Spleen (tissue), 11 donors: ENCODE measurements at regions not wholly inside any gene's neighbourhood (a gene's known extent, or its start where the extent isn't known, plus 50 kb on each side); places are given as distances from the start of the nearest gene placed in this dataset.

Source experiments
- DNase-seq: peaks from one replicate; pipeline ENCODE4 v3.0.0-alpha.2; 2020
- H3K27ac ChIP-seq, 8 donors: fragments of 200-600 bp; sonication (generic) in 7 of 8; 1 replicate in 4 of 8; 2 replicates in 4 of 8; pipeline versions ENCODE4 v1.5.0 to v1.8.0; 2016 to 2021; ENCODE audit warnings: inconsistent platforms in 4 of 8, mild to moderate bottlenecking in 4 of 8, moderate library complexity in 1 of 8
- H3K27me3 ChIP-seq, 7 donors: fragments of 200-600 bp; sonication (generic) in 6 of 7; replicated peaks in 1 of 7; 1 replicate in 4 of 7; 2 replicates in 3 of 7; pipeline versions ENCODE4 v1.5.0 to v1.8.0; 2016 to 2021; ENCODE audit warnings: inconsistent platforms in 3 of 7, mild to moderate bottlenecking in 1 of 7
- H3K36me3 ChIP-seq, 6 donors: fragments of 200-600 bp; sonication (generic) in 5 of 6; 1 replicate in 4 of 6; 2 replicates in 2 of 6; pipeline versions ENCODE4 v1.5.0 to v1.8.0; 2016 to 2021; ENCODE audit warnings: inconsistent platforms in 2 of 6
- H3K4me1 ChIP-seq, 6 donors: fragments of 200-600 bp; sonication (generic) in 5 of 6; 1 replicate in 3 of 6; 2 replicates in 3 of 6; pipeline versions ENCODE4 v1.5.0 to v1.8.0; 2016 to 2021; ENCODE audit warnings: inconsistent platforms in 3 of 6
- H3K4me3 ChIP-seq, 8 donors: fragments of 200-600 bp; sonication (generic) in 7 of 8; 1 replicate in 4 of 8; 2 replicates in 4 of 8; pipeline versions ENCODE4 v1.5.0 to v1.8.0; 2016 to 2021; ENCODE audit warnings: inconsistent platforms in 4 of 8, mild to moderate bottlenecking in 4 of 8, moderate library complexity in 2 of 8
- H3K9me3 ChIP-seq, 8 donors: fragments of 200-600 bp; sonication (generic) in 7 of 8; 1 replicate in 4 of 8; 2 replicates in 4 of 8; pipeline versions ENCODE4 v1.5.0 to v1.8.0; 2016 to 2021; ENCODE audit warnings: inconsistent platforms in 4 of 8
- POLR2A ChIP-seq, 3 donors: fragments of 450-650 bp; IDR thresholded peaks; one replicate each; pipeline ENCODE4 v1.5.1; 2017; ENCODE audit warnings: antibody characterized with exemption in 3 of 3, mild to moderate bottlenecking in 1 of 3
- POLR2AphosphoS5 ChIP-seq, 3 donors: sonication (generic); formaldehyde crosslinking; IDR thresholded peaks; one replicate each; pipeline ENCODE4 v1.5.1; 2017; ENCODE audit warnings: antibody characterized with exemption in 3 of 3
- WGBS, 5 donors: extraction: QIAGEN DNeasy Blood & Tissue Kit in 3 of 5; methylation state at CpG; one replicate each; pipeline versions ENCODE4 v1.1.5 to v1.1.7; 2013 to 2018; 5-methylcytosine and 5-hydroxymethylcytosine counted together
- intact Hi-C: fragments of 100-400 bp; cut with DNase I; formaldehyde crosslinking; loops from one replicate; pipeline ENCODE4 v1.15.0; 2023; ENCODE audit warnings: low total_unique reads
- TF ChIP-seq, protein P1 (sequence below), 11 experiments: fragments of 200-600 bp in 7 of 11; fragments of 450-650 bp in 4 of 11; sonication (generic) in 4 of 11; IDR thresholded peaks in 8 of 11; conservative IDR thresholded peaks in 3 of 11; 1 replicate in 7 of 11; 2 replicates in 4 of 11; pipeline versions ENCODE4 v1.4.0 to v1.8.0; 2016 to 2021; ENCODE audit warnings: antibody characterized with exemption in 11 of 11, inconsistent platforms in 4 of 11, mild to moderate bottlenecking in 1 of 11
- donor health status: healthy with polysubstance abuse.
- donor health status: DM: no; HTN: no; CAD: no; lungs with moderate emphysema.
- donor health status: DM: no; HTN: no; CAD: no.
- donor health status: Bipolar disorder and iron deficiency.
- donor health status: healthy.
- donor health status: DM: no; HTN: no; CAD: no.
- donor health status: DM: yes; HTN: yes; CAD: no.

DNA sequence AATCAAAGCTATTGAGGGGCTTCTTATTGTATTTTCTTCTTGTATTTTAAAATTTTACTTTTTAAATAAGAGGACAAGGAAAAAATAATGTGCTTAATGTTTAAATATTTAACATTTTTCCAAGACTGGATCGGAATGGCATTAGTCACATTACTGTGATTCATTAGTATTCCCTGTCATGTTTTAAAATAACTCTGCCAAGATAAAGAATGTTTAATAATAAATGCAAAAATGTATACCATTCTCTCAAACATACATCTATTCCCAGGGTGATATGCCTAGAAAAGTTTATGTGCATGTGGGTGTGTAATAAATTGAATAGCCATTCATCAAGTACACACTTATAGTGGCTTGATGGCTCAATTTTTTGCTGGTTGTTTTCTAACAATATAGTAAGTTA is 936.1 kb downstream of the PLOD2 start:
- no peak for DNase-seq
- peaks cover 0 to 15% (median 9%) of the 10 kb centered on the region in 8 donors for H3K9me3 ChIP-seq
- WGBS, 5 donors = 81 to 92% (median 86%) methylated on average over 1 of the region's 1 CpG
- intact Hi-C loops = no loop called here
- H3K27me3 ChIP-seq = no peaks in the 10 kb centered on the region
- no peak overlapping the region for H3K4me3 ChIP-seq
- no peaks in the 10 kb centered on the region for H3K36me3 ChIP-seq
- no peak overlapping the region for H3K27ac ChIP-seq
- no peaks in the 10 kb centered on the region for H3K4me1 ChIP-seq
- TF ChIP-seq, protein P1, sequence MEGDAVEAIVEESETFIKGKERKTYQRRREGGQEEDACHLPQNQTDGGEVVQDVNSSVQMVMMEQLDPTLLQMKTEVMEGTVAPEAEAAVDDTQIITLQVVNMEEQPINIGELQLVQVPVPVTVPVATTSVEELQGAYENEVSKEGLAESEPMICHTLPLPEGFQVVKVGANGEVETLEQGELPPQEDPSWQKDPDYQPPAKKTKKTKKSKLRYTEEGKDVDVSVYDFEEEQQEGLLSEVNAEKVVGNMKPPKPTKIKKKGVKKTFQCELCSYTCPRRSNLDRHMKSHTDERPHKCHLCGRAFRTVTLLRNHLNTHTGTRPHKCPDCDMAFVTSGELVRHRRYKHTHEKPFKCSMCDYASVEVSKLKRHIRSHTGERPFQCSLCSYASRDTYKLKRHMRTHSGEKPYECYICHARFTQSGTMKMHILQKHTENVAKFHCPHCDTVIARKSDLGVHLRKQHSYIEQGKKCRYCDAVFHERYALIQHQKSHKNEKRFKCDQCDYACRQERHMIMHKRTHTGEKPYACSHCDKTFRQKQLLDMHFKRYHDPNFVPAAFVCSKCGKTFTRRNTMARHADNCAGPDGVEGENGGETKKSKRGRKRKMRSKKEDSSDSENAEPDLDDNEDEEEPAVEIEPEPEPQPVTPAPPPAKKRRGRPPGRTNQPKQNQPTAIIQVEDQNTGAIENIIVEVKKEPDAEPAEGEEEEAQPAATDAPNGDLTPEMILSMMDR (IDR thresholded peaks at IDR 0.05 in 8 of 11, conservative IDR thresholded peaks at IDR 0.05 in 3 of 11) = no peak
- TF ChIP-seq POLR2A (IDR thresholded peaks at IDR 0.05) (no peak), POLR2AphosphoS5 (IDR thresholded peaks at IDR 0.05) (no peak)

DNA sequence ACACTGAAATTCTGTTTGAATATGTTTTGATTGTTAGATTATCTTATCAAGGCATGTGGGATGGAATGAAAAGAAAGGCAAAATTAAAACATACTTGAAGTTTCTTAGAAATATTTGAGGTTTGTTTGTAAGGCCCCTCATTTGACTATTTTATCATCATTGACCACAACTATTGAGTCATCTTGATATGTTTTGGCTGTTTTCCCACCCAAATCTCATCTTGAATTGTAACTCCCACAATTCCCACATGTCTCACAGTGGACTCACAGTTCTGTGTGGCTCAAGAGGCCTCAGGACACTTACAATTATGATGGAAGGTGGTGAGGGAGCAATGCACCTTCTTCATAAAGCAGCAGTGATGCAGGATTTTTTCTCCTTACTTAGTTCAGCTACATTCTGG is 917.1 kb downstream of the PLOD2 start:
- Histone ChIP-seq H3K4me3 (no peak overlapping the region), H3K9me3 (peaks cover 6 to 46% (median 23%) of the 10 kb centered on the region in 8 donors), H3K27ac (no peak overlapping the region), H3K36me3 (no peaks in the 10 kb centered on the region), H3K4me1 (no peaks in the 10 kb centered on the region), H3K27me3 (no peaks in the 10 kb centered on the region)
- DNase-seq = no peak
- no peak for TF ChIP-seq POLR2A (IDR thresholded peaks at IDR 0.05)
- TF ChIP-seq, protein P1 (IDR thresholded peaks at IDR 0.05 in 8 of 11, conservative IDR thresholded peaks at IDR 0.05 in 3 of 11) = no peak
- TF ChIP-seq POLR2AphosphoS5 (IDR thresholded peaks at IDR 0.05) = no peak
- intact Hi-C loops = no loop called here

DNA sequence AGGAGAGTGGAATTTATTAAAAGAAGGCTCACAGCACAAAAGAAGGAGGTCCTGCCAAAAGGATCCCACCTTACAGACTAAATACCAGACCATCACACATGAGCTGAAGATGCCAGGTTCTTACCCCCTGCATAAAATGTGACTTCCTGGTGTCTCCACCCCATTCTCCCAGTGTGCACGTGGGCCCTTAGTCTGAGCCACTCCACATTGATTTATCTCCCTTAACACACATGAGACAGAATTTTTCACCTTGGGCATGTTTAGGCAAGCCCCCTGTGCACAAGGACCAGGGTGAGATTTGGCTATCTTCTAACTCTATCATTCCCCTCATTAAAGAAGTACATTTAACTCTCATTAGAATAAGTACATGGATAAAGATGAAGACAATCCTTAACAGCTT is 916.7 kb downstream of the PLOD2 start:
- 54 to 77% (median 60%) methylated on average over 1 of the region's 1 CpG for WGBS, 5 donors
- Histone ChIP-seq H3K4me1 (no peaks in the 10 kb centered on the region), H3K36me3 (no peaks in the 10 kb centered on the region), H3K4me3 (no peak overlapping the region), H3K27me3 (no peaks in the 10 kb centered on the region), H3K9me3 (peaks cover 6 to 50% (median 28%) of the 10 kb centered on the region in 8 donors), H3K27ac (no peak overlapping the region)
- TF ChIP-seq POLR2A (IDR thresholded peaks at IDR 0.05) = no peak
- TF ChIP-seq, protein P1 (IDR thresholded peaks at IDR 0.05 in 8 of 11, conservative IDR thresholded peaks at IDR 0.05 in 3 of 11) = no peak
- no peak for DNase-seq
- intact Hi-C loops = no loop called here

DNA sequence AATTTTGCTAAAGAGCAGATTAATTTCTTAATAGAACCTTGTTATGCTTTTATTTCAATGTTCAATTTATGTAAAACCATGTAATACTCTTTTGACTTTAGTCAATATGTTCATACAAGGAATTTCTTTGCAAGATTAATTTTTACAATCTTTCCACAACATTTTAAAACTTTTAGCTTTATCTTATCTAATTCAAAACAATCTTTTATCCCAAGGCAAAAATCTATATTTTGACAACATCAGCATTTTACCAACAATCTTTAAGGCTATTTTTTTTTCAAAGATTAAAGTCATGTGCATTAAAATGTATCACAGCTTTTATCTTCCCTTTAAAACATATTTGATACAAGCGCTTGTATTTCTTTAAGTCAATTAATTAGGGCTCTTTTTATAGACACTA is 914.7 kb downstream of the PLOD2 start:
- Histone ChIP-seq H3K27me3 (no peaks in the 10 kb centered on the region), H3K36me3 (no peaks in the 10 kb centered on the region), H3K4me1 (no peaks in the 10 kb centered on the region), H3K27ac (no peak overlapping the region), H3K9me3 (peaks cover 6 to 66% (median 42%) of the 10 kb centered on the region in 8 donors), H3K4me3 (no peak overlapping the region)
- intact Hi-C loops = no loop called here
- TF ChIP-seq POLR2AphosphoS5 (IDR thresholded peaks at IDR 0.05) (no peak), POLR2A (IDR thresholded peaks at IDR 0.05) (no peak)
- TF ChIP-seq, protein P1 (IDR thresholded peaks at IDR 0.05 in 8 of 11, conservative IDR thresholded peaks at IDR 0.05 in 3 of 11) = no peak
- WGBS, 5 donors = 90 to 98% (median 94%) methylated on average over 1 of the region's 1 CpG
- no peak for DNase-seq
